ENCODE measurements at regions not wholly inside any gene's neighbourhood (a gene's known extent, or its start where the extent isn't known, plus 50 kb on each side); places are given as distances from the start of the nearest gene placed in this dataset.

DNA sequence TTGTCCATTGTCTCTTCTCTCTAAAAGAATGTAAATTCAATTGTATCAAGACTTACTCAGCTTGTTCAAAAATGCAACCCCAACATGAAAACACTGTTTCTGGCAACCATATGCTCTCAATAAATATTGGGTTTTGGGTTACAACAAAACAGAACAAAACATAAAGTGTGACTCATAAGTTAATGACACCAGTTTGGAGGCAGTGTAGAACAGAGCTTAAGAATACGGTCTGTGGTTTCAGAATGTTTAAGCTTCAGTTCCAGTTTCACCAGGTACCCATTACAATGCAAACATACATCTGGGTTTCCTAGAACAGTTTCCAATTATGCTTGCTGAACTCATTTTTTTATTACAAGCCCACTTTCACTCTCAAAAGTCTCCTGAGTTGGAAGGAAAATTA, 285.8 kb upstream of the PCDH9 start:
- TF ChIP-seq, protein P1, sequence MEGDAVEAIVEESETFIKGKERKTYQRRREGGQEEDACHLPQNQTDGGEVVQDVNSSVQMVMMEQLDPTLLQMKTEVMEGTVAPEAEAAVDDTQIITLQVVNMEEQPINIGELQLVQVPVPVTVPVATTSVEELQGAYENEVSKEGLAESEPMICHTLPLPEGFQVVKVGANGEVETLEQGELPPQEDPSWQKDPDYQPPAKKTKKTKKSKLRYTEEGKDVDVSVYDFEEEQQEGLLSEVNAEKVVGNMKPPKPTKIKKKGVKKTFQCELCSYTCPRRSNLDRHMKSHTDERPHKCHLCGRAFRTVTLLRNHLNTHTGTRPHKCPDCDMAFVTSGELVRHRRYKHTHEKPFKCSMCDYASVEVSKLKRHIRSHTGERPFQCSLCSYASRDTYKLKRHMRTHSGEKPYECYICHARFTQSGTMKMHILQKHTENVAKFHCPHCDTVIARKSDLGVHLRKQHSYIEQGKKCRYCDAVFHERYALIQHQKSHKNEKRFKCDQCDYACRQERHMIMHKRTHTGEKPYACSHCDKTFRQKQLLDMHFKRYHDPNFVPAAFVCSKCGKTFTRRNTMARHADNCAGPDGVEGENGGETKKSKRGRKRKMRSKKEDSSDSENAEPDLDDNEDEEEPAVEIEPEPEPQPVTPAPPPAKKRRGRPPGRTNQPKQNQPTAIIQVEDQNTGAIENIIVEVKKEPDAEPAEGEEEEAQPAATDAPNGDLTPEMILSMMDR (IDR thresholded peaks at IDR 0.05; ENCODE audit: low read depth, low read length) = no peak
- TF ChIP-seq EZH2phosphoT487 (IDR thresholded peaks at IDR 0.05; ENCODE audit: low read depth) = no peak
